ENCODE measurements at regions not wholly inside any gene's neighbourhood (a gene's known extent, or its start where the extent isn't known, plus 50 kb on each side); places are given as distances from the start of the nearest gene placed in this dataset.
"Not testable (repeated sequence)": the region's sequence is repeated elsewhere in the genome, so short reads cannot be mapped to it uniquely, and the experiment has no call there.

- BruUV-seq (replicated peaks) = no TSS peak
- SMC1A ChIA-PET (ENCODE audit: uncharacterized antibody, unreplicated experiment) = no interaction called here
- ATAC-seq (no peak), DNase-seq (ENCODE audit: low read depth, low spot score) (no peak), FAIRE-seq (no peak)
- in situ Hi-C loops (cut with MboI) = no loop called here
- WGBS (ENCODE audit: insufficient coverage, insufficient replicate concordance, low lambda C conversion rate, missing lambda C conversion rate) = 33% methylated on average over 1 of the region's 1 CpG
- no peaks in the 10 kb centered on the region for H3K4me1 ChIP-seq (ENCODE audit: control insufficient read depth, insufficient read depth, low read length)
- no peak overlapping the region for H3K9ac ChIP-seq (ENCODE audit: control insufficient read depth, insufficient read depth, low read length)
- CTCF ChIA-PET = no interaction called here
- TF ChIP-seq ATF3 (IDR thresholded peaks at IDR 0.05; ENCODE audit: borderline replicate concordance, extremely low read depth, low read depth, low read length) (no peak), SKIL (IDR thresholded peaks at IDR 0.05; ENCODE audit: low read depth, poor library complexity, severe bottlenecking) (no peak), PRDM15 (CRISPR knock-in tag; IDR thresholded peaks at IDR 0.05) (no peak)
- H3K27ac ChIP-seq (ENCODE audit: control insufficient read depth, insufficient read depth) = no peak overlapping the region
- no peaks in the 10 kb centered on the region for H3K79me2 ChIP-seq (ENCODE audit: control insufficient read depth, insufficient read depth, low read length)
- RAD21 ChIA-PET (ENCODE audit: unreplicated experiment) = no interaction called here
- H3K4me3 ChIP-seq = no peak overlapping the region
- H4K20me1 ChIP-seq (ENCODE audit: control insufficient read depth, insufficient read depth) = no peaks in the 10 kb centered on the region
- POLR2A ChIA-PET = no interaction called here
- H3K27me3 ChIP-seq (replicated peaks in 1 of 2; ENCODE audit: control insufficient read depth in 2 of 2, insufficient read depth in 2 of 2, low read length in 1 of 2) = no peaks in the 10 kb centered on the region
- H3K36me3 ChIP-seq (ENCODE audit: control insufficient read depth in 2 of 2, insufficient read depth in 2 of 2, low read length in 1 of 2) = no peaks in the 10 kb centered on the region
- H2AFZ ChIP-seq (ENCODE audit: control insufficient read depth, low read depth, low read length) = no peak overlapping the region
- H3K4me2 ChIP-seq (ENCODE audit: control insufficient read depth, insufficient read depth) = no peak overlapping the region
- H3K9me3 ChIP-seq (replicated peaks; ENCODE audit: control insufficient read depth, insufficient read depth, low read length) = no peaks in the 10 kb centered on the region
- intact Hi-C loops (cut with micrococcal nuclease; ENCODE audit: unreplicated experiment) = no loop called here
Observed at GRCh38 chrX:56368962-56369361, 136.8 kb downstream of the KLF8 start.

GRCh38 chrX:56379984-56380780 is 148.0 kb downstream of the KLF8 start:
- H4K20me1 ChIP-seq (ENCODE audit: control insufficient read depth, insufficient read depth); H3K4me2 ChIP-seq (ENCODE audit: control insufficient read depth, insufficient read depth); H3K36me3 ChIP-seq (ENCODE audit: control insufficient read depth in 2 of 2, insufficient read depth in 2 of 2, low read length in 1 of 2); CTCF ChIA-PET; SMC1A ChIA-PET (ENCODE audit: uncharacterized antibody, unreplicated experiment); H3K4me1 ChIP-seq (ENCODE audit: control insufficient read depth, insufficient read depth, low read length); ATAC-seq; BruUV-seq (replicated peaks); H3K27me3 ChIP-seq (replicated peaks in 1 of 2; ENCODE audit: control insufficient read depth in 2 of 2, insufficient read depth in 2 of 2, low read length in 1 of 2); in situ Hi-C loops (cut with MboI); RAD21 ChIA-PET (ENCODE audit: unreplicated experiment); DNase-seq (ENCODE audit: low read depth, low spot score); H2AFZ ChIP-seq (ENCODE audit: control insufficient read depth, low read depth, low read length); H3K79me2 ChIP-seq (ENCODE audit: control insufficient read depth, insufficient read depth, low read length); POLR2A ChIA-PET; FAIRE-seq; H3K9ac ChIP-seq (ENCODE audit: control insufficient read depth, insufficient read depth, low read length); intact Hi-C loops (cut with micrococcal nuclease; ENCODE audit: unreplicated experiment); H3K27ac ChIP-seq (ENCODE audit: control insufficient read depth, insufficient read depth); H3K4me3 ChIP-seq; H3K9me3 ChIP-seq (replicated peaks; ENCODE audit: control insufficient read depth, insufficient read depth, low read length): not testable (repeated sequence)
- 83% methylated on average over 20 of the region's 41 CpGs for WGBS (ENCODE audit: insufficient coverage, insufficient replicate concordance, low lambda C conversion rate, missing lambda C conversion rate)

Measured in GM12878 (cell line).